H1 (cell line): ENCODE measurements at regions not wholly inside any gene's neighbourhood (a gene's known extent, or its start where the extent isn't known, plus 50 kb on each side); places are given as distances from the start of the nearest gene placed in this dataset.

ENCODE experiments used
- CTCF ChIP-seq, 3 experiments: IDR thresholded peaks; 1 replicate in 2 of 3; 2 replicates in 1 of 3; pipeline versions ENCODE4 v1.5.1 to v1.6.1; 2011; ENCODE audit warnings: low read length in 3 of 3, mild to moderate bottlenecking in 3 of 3, inconsistent platforms in 2 of 3, low read depth in 1 of 3, moderate library complexity in 1 of 3; ENCODE audit not compliant: insufficient read depth in 1 of 3; ENCODE audit errors: control extremely low read depth in 1 of 3
- JUND ChIP-seq: IDR thresholded peaks from 2 replicates; pipeline ENCODE4 v1.6.1; 2011; ENCODE audit warnings: mild to moderate bottlenecking, improper control_type of control experiment, low read length
- POLR2A ChIP-seq, 2 experiments: IDR thresholded peaks; 1 replicate in 1 of 2; 2 replicates in 1 of 2; pipeline ENCODE4 v1.6.1; 2011; ENCODE audit warnings: low read depth in 2 of 2, low read length in 2 of 2, mild to moderate bottlenecking in 2 of 2; ENCODE audit errors: control extremely low read depth in 1 of 2
- POU5F1 ChIP-seq: IDR thresholded peaks from 2 replicates; pipeline ENCODE4 v1.6.1; 2011; ENCODE audit warnings: low read depth, mild to moderate bottlenecking, low read length, moderate library complexity
- ZNF274 ChIP-seq: IDR thresholded peaks from 2 replicates; pipeline ENCODE4 v1.7.0; 2012; ENCODE audit warnings: low read length, borderline replicate concordance; ENCODE audit errors: extremely low read depth

DNA sequence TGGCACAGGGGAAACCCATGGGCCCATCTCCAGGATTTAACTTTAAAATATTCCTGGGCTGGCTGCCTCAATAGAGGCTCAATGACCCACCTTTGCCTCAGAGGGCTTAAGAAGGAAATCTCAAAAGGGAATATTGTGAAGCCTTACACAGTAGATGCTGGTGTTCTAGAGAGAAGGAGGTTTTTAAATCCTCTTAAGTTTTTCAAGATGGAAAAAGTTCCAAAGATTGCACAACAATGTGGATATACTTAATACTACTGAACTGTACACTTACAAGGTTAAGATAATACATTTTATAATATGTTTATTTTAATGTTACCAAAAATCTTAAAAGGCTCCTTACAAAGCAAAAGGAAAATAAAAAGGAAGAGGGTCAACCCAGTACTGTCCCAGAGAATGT lies 54.9 kb upstream of the LCLAT1 start:
- TF ChIP-seq JUND: no peak
- no peak for TF ChIP-seq POLR2A (IDR thresholded peaks at IDR 0.05; ENCODE audit: control extremely low read depth in 1 of 2, low read depth in 2 of 2, low read length in 2 of 2)
- no peak for TF ChIP-seq ZNF274
- TF ChIP-seq CTCF (IDR thresholded peaks at IDR 0.05; ENCODE audit: control extremely low read depth in 1 of 3, insufficient read depth in 1 of 3, low read depth in 1 of 3, low read length in 3 of 3): no peak
- TF ChIP-seq POU5F1: no peak
